HG02885 (cell line): ENCODE measurements at regions not wholly inside any gene's neighbourhood (a gene's known extent, or its start where the extent isn't known, plus 50 kb on each side); places are given as distances from the start of the nearest gene placed in this dataset.

Experiments
- ATAC-seq: cut with Tn5 transposase; IDR thresholded peaks from one replicate; pipeline ENCODE4 v1.9.1; 2021; ENCODE audit warnings: mild to moderate bottlenecking; ENCODE audit not compliant: unreplicated experiment, poor library complexity

DNA sequence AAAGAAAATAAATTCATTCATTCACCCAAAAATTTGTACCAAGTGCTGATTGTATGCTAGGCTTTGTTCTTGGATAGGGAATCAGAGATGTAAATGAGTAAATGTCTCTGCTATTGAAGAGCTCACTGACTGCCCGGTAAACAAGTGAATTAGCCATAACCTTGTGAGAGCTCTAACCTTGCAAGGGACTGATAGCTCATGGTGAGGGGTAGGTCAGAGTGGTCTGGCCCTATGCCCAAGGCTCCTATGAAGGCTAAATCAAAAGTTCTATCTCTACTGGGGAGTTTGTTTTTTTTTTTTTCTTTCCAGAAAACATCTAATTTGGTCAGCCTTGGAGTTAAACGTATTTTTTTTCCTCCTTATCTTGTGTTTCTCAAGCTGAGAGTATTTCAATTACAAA is 172.8 kb upstream of the CDH11 start:
- ATAC-seq, result no peak

DNA sequence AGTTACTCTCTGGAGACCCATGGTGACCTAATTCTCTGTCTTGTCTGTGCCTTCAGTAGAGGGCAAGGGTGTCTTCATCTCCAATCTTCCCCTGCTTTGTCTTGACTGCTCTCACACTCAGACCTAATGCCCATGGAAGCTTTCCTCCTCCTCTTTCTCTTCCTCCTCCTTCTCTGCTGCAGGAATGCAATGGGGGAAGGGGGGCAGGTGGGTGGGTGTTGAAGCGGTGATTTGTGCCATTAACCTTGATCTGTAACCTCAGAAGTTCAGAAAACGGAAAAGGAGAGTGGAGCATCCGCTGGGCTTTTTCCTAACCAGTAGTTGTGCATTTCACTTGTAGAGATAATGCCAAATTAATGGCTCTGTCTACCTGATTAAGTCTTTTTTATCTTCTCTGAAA is 172.3 kb upstream of the CDH11 start:
- ATAC-seq, result no peak

DNA sequence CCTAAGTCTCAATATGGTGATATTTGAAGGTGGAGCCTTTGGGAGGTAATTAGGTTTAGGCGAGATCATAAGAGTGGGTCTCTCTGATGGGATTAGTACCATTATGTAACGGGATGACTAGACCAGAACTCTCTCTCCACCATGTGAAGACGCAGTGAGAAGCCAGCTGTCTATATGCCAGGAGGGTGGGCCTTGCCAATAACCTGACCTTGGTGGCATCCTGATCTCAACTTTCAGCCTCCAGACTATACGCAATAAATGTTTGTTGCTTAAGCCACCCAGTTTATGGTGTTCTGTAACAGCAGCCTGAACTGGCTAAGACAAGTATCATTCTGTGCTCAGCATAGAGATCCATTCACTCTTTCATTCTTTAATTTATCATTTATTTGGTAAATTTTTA is 167.2 kb upstream of the CDH11 start:
- ATAC-seq, result no peak

DNA sequence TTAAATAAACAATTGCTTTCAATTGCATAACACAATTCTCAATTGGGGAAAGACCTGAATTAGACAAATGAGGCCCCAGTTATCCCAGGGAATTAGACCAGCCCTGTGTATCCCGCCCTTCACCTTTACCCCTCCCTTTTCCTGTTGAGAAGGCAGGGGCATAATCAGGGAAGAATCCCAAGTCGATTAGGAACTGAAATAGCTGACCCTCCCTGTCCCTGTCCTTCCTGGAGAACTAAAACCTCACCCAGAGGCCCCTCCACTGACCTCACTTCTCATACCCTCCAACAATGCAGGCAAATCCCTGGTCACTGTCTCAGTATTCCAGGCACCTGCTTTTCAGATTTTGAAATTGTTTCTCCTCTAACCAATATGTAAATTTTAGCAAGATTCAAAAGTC is 165.4 kb upstream of the CDH11 start:
- no peak for ATAC-seq

DNA sequence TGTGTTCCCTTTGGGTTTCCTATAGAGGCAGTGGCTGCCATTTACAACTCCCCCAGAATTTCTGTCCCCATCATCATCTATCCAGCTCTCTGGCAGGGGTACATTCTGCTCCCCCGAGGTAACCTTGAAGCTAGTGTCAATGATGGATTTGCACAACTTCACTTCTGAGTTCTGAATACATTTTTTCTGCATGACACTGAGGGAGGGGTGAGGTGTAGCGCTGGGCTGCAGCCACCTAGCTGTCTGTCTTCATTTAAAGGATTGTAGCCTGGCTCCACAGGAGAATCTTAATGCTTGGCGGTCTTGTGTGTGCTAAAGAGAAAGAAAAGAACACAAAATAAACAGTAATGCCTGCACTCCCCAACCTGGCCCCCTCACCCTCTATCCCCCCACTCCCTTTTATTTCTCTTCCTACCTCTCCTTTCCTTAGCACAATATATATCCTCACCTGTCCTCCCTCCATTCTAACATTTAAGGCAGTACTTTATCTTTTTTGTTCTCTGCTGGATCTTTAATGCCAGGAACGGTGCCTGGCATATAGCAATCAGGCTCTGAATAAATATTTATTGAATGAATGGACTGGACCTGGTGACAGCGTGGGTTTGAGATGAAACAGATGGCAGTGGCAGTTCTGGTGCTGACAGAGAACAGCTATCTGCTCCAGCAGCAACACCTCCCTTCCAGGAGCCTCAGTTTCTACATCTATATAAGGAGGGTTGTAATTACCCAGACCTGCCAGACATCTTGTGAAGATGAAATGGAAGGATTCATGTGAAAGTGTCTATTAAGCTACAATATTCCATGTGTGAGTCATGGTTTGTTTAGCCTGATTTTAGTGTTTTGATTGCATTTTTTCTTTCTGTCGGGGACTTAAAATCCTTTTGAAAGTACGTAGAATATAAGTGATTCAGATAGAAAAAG is 163.5 kb upstream of the CDH11 start:
- no peak for ATAC-seq

DNA sequence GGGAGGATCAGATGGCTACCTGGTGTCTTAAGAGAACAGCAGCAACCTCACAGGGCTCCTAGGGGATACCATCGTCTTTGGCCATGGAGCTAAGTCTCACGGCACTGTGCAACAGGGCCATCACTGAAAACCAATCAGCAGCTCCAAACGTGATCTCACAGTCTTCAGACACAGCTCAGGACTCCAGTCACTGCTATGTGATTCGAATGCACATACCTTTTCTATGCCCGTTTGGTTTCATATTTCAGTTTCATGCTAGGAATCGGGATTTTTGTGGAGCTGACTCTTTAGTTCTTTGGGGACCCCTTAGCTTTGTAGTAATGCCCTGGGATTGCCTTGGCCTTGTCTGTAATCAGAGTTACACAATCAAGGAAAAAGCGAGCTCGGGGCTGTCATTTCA is 162.8 kb upstream of the CDH11 start:
- no peak for ATAC-seq

DNA sequence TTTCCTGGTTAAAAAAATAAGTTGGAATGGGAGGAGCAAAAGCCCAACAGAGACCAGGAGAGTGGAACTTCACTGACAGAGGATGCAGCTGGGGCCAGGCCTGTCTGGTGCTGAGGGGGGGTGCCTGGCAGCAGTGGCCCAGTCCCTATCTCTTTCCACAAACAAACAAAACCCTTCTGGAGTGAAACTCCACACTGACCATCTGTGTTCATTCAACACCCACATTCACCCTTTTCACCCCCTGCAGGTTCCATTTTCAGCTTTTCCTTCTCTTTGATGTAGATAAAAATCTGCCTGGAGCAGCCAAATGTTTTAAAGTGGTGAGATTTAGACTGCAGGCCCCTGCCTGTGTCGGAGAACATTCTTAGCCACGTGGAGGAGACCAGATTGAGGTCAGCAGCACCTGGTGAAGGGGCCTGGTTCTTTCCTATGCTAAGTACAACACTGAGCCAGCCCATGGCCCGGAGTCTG is 161.4 kb upstream of the CDH11 start:
- no peak for ATAC-seq

DNA sequence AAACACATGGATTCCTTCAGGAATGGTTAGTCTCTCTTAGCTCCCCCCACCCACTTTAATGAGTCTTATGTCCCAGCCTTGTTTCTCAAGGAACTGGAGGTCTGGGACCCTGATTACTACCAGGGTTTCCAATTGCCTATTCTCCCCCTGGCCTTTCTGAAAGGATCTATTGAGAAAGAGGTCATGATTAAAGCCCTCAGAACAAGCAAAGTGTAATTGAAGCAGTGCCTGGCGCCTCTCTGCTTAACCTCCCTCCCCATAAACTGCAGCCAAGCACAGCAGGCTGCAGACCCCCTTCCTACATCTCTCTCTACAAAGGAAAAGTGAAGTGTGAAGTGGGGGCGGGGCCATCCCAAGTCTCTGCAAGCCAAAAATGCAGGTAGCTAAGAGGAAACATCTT is 159.7 kb upstream of the CDH11 start:
- no peak for ATAC-seq

DNA sequence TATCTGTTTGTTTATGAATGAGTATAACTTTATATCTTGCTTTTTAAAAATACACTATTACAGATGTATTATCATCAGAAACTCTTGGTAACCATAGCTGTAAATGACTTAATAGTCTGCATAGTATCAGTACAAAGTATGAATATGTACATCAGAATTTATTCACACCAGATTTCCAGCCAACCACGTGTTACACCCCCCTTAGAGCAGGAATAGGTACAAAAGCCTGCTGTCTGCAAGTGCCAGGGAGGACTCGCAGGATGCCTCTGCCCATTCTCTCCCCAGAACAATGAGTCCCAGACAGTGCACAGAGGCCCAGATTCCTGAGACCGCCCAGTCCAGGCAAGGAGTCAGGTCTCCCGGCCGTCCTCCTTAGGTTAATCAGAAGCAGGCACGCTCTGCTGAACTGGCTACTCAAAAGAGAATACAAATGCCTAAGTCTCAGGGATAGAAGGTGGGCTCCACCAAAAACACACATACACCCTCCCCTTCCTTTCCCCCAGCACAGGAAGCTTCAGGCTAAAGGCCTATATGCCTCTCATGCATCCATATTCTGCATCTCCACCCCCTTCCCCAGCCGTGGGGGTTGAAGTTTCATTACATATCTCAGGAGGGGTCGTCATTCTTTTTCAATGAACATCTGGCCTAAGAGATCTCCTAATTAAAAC is 159.1 kb upstream of the CDH11 start:
- ATAC-seq, result no peak

DNA sequence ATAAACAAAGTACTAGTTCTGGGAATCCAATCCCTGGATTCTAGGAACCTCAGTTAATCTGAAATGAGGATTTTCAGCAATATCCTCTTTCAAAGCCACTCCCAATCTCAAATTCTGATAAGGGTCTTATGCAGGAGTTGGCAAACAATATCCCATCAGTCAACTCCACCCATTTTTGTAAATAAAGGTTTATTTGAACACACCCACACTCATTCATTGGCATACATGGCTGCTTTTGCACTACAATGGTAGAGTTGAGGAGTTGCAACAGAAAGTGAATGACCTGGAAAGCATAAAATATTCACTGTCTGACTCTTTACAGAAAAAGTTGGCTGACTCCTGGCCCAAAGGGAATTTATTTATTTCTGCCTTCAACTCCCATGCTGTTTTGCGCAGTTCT is 157.7 kb upstream of the CDH11 start:
- ATAC-seq, result no peak

DNA sequence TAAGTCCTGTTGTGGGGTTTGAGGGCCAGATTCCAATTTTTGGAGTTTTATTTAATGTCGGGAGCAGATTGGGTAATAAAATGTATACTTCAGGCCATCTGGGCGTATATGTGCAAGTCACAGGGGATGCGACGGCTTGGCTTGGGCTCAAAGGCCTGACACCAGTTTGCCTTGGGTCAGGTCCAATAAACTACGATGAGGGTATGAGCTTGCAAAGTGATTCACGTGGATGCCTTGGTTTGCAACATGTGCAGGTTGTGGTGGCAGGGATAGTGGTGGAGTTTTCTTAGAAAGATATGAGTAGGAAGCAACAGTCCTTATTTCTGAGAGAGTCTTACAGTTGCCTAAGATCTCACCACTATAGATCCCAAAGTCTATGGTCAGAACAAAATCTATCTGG is 157.0 kb upstream of the CDH11 start:
- ATAC-seq, result no peak

DNA sequence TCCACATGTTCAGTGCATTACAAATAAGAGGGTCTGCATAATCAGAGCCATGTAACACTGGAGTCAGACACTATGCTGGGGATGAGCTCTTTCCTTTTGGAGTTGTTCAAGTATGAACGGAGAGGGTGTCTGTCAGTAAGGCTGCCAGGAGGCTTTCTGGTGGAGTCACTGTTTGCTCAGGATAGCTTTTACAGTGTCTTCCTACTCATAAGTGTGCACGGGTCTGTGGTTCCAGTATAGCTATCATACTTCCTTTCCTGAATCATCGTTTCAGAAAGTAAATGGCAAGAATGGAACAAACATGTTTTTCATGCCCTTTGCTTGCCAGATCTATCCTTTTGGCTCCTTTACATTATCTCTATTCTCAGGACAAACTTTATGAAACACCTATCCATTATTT is 152.7 kb upstream of the CDH11 start:
- ATAC-seq, result no peak

DNA sequence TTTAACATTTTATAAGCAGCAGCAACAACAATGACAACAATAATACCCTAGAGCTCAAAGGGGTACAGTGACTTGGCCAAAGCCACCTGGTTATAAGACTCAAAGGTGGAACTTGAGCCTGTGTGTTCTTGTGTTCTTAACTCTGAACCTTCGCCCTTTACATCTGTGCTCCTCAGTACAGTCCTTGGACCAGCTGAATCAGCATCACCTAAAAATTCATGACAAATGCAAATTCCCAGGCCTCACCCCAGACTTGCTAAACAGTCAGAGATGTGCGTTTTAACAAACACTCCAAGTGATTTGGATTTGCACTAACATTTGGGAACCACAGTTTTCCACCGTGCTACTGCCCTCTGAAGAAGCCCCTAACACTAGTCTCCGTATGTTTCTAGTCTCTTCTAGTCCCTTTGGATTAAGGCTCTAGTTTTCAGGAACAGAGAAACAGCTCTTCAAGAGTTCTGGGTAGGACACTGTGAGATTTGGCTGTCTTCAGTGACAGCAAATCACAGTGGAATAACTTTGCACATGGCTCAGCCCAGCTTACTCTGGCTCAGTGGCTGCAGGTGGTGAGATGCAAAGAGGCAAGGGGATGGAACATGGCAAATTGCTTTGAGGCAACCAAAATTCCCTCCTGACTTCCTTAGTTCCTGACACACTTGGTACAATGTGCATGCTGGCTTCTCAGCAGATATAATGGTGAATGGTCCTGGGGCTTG is 151.0 kb upstream of the CDH11 start:
- ATAC-seq, result no peak

DNA sequence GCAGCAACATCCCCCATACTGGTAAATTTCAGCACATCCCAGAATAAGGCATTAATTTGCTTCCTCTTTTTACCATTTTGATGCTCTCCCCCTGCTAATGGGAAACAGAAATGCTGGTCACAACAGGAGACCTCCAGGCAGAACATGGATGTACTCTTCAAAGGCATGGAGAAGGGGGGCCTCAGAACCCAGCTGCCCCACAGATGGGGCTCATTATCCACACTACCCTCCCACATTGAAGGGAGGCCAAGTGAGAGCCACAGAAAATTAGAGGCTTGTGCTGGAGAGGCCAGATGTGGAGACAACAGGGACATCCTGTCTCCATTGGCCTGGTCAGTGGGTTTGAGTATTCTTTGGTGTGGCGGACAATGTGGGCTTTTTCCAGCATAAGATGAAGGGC is 150.1 kb upstream of the CDH11 start:
- no peak for ATAC-seq

DNA sequence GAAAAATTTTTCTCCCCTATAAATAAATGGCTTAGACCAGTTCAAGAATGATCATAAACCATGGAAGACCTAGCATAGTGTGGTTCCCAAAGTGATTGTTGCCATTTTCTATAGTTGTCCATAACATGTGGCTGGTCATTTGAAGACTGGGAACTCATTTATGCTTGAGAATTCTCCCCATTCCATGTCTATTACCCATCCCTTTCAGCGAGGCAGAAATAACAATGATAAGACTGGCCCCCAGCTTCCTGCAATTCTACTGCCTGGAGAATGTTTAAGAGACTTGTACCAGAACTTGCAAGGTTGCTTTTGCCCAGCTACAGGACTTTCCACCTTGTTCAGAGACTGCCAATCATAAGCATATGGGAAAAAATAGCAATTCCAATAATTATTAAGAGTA is 146.5 kb upstream of the CDH11 start:
- ATAC-seq, result no peak

DNA sequence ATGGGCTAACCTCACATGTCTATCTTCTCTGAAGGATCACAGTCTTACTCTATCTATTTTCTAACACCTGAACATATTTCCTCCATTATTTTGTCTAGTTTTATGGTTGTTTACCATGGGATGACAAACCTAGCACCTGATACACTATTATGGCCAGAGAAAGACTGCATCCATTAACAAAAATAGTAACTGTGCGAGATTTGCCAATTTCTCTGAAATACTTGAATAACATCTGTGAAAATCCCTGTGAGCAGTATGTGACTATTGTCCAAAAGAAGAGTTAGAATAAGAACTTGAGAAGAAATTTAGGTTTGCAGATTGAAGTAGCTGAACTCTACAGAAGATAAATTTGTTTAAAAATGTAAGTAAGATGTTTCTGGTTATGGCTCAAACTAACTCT is 142.0 kb upstream of the CDH11 start:
- ATAC-seq, result no peak

DNA sequence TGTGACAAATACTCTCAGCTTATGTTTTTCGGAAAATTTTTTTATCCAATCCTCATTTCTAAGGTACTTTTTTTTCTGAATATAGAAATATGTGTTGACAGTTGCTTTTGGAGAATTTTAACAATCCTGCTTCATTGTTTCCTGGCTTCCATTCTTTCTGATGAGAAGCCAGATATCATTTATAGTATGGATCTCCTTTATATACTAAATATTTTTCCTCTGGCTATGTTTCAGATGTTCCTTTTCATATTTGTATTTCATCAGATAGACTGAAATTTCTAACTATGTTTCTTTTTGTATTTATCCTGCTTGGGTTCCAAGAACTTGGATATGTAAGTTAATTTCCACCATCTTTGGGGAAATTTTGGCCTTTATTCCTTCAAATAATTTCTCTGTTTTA is 138.9 kb upstream of the CDH11 start:
- no peak for ATAC-seq

DNA sequence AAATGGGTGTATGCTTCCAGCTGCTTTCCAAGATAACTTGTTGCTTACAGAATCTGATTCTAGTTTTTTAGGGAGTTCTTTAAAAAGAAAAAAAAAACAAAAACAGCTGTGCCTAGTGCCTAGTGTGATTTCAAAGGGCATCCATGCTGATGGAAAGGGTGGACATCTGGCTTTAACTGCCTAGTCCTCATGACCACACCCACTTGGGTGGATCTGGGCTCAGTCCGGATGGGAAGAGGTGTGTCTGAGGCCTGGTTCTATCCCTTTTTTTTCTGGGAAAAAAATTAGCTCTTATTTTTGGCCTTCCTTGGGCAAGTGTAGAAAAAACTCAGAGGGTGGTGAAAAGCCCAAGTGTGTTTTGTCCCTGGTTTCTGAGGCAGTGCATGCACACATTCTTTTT is 132.3 kb upstream of the CDH11 start:
- ATAC-seq, result no peak

DNA sequence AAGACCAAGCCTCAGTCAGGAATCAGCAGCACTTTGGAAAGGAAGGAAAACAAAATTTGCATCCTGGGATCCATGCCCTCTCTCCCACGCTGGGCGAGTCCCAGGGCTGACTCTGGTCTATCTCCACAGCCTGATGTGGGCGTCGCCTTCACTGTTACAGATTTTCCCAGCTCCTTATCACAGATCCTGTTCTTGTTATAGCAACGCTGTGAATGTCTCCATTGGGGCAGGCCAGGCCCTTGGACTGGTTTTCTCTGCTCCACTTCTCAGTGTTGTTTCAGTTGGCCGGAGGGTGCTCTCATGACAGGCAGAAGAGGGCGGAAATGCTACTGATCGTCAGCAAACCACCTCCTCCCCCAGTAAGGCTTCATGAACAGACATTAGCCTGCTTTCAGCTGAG is 127.9 kb upstream of the CDH11 start:
- no peak for ATAC-seq

DNA sequence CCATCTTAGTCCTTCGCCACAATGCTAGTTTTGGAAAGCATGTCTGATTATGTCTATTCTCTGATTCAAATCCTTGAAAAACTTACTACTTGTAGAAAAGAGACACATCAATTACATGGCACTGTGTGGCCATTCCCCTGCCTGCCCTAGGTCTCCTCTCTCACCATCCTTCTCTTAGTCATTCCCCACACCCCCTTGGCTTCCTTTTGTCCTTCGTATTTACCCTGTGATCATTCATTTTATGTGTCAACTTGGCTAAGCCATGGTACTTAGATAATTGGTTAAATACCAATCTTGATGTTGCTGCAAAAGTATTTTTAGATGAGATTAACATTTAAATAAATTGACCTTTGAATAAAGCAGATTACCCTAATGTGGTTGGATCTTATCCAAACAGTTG is 122.9 kb upstream of the CDH11 start:
- no peak for ATAC-seq
